PC-9 (cell line): ENCODE measurements at regions not wholly inside any gene's neighbourhood (a gene's known extent, or its start where the extent isn't known, plus 50 kb on each side); places are given as distances from the start of the nearest gene placed in this dataset.

ENCODE experiments used
- CTCF ChIP-seq: fragments of 200-600 bp; sonication (generic); conservative IDR thresholded peaks from 2 replicates; pipeline ENCODE4 v1.6.1; 2017; ENCODE audit warnings: mixed run types, antibody characterized with exemption, mild to moderate bottlenecking, moderate library complexity
- EZH2 ChIP-seq: fragments of 200-600 bp; sonication (generic); IDR thresholded peaks from 2 replicates; pipeline ENCODE4 v1.8.0; 2017; ENCODE audit warnings: antibody characterized with exemption, low read depth

- TF ChIP-seq CTCF (no peak), EZH2 (no peak)
Observed at GRCh38 chr4:3387943-3388361, 53.8 kb upstream of the HGFAC start.
